H1 (cell line): ENCODE measurements at regions not wholly inside any gene's neighbourhood (a gene's known extent, or its start where the extent isn't known, plus 50 kb on each side); places are given as distances from the start of the nearest gene placed in this dataset.

ENCODE experiments used
- BRCA1 ChIP-seq: IDR thresholded peaks from 2 replicates; pipeline ENCODE4 v1.6.1; 2012; ENCODE audit warnings: low read depth, low read length, improper control_type of control experiment
- CHD1 ChIP-seq: IDR thresholded peaks from 2 replicates; pipeline ENCODE4 v1.6.1; 2012; ENCODE audit warnings: low read depth, low read length, improper control_type of control experiment
- CTBP2 ChIP-seq: IDR thresholded peaks from 2 replicates; pipeline ENCODE4 v1.7.0; 2011; ENCODE audit warnings: borderline replicate concordance, mild to moderate bottlenecking, moderate library complexity, mixed read lengths, low read length; ENCODE audit not compliant: insufficient read depth, insufficient read length
- KDM1A ChIP-seq: fragments of 200-600, 300-600 bp; sonication (generic); IDR thresholded peaks from 2 replicates; pipeline ENCODE4 v1.7.1; 2016; ENCODE audit warnings: mild to moderate bottlenecking, low read length, borderline replicate concordance
- KDM5A ChIP-seq: fragments of 200-600 bp; IDR thresholded peaks from 2 replicates; pipeline ENCODE4 v1.7.1; 2012; ENCODE audit warnings: mild to moderate bottlenecking, low read length, inconsistent platforms, mixed read lengths
- POU5F1 ChIP-seq: IDR thresholded peaks from 2 replicates; pipeline ENCODE4 v1.6.1; 2011; ENCODE audit warnings: low read depth, mild to moderate bottlenecking, low read length, moderate library complexity
- TAF7 ChIP-seq: optimal IDR thresholded peaks from 2 replicates; pipeline ENCODE3; 2011; ENCODE audit warnings: low read depth, mild to moderate bottlenecking, inconsistent platforms, low read length, moderate library complexity, borderline replicate concordance
- YY1 ChIP-seq: IDR thresholded peaks from 2 replicates; pipeline ENCODE4 v1.6.1; 2011; ENCODE audit warnings: low read depth, mild to moderate bottlenecking, low read length

DNA sequence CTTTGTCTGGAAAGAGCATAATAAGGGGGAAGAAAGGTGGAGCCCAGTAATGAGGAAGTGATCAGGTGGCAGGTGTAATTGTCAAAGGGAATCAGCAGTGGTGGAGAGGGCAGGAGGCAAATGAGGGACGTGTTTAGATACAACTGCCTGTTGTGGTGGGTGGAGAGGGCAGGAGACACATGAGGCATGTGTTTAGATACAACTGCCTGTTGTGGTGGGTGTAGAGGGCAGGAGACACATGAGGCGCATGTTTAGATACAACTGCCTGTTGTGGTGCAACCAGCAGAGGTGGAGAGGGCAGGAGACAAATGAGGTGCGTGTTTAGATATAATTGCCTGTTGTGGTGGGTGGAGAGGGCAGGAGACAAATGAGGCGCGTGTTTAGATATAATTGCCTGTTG lies 173.1 kb downstream of the ANKRD30B start (continued):
- no peak for TF ChIP-seq KDM1A
- TF ChIP-seq TAF7, result no peak
- no peak for TF ChIP-seq CTBP2
- TF ChIP-seq CHD1, result no peak
- no peak for TF ChIP-seq KDM5A
- no peak for TF ChIP-seq YY1
- TF ChIP-seq BRCA1, result no peak
- no peak for TF ChIP-seq POU5F1
